Upper lobe of right lung (tissue), 1 donor: ENCODE measurements at regions not wholly inside any gene's neighbourhood (a gene's known extent, or its start where the extent isn't known, plus 50 kb on each side); places are given as distances from the start of the nearest gene placed in this dataset.

Source experiments
- ATAC-seq: fragments of 200-7000 bp; cut with Tn5 transposase; one replicate; pipeline ENCODE4 v1.9.1; 2020; ENCODE audit warnings: mild to moderate bottlenecking, moderate library complexity
- DNase-seq: peaks from one replicate; pipeline ENCODE4 v3.0.0-alpha.2; 2020
- H3K27ac ChIP-seq: fragments of 200-600 bp; one replicate; pipeline ENCODE4 v1.8.0; 2022
- H3K27me3 ChIP-seq: fragments of 200-600 bp; one replicate; pipeline ENCODE4 v1.8.0; 2022; ENCODE audit warnings: mild to moderate bottlenecking
- H3K36me3 ChIP-seq: fragments of 200-600 bp; one replicate; pipeline ENCODE4 v1.8.0; 2022
- H3K4me1 ChIP-seq: fragments of 200-600 bp; one replicate; pipeline ENCODE4 v1.8.0; 2022
- H3K4me3 ChIP-seq: fragments of 200-600 bp; one replicate; pipeline ENCODE4 v1.8.0; 2022; ENCODE audit warnings: mild to moderate bottlenecking
- H3K9me3 ChIP-seq: fragments of 200-600 bp; one replicate; pipeline ENCODE4 v1.8.0; 2022
- CTCF ChIP-seq: fragments of 200-600 bp; IDR thresholded peaks from one replicate; pipeline ENCODE4 v1.8.0; 2022; ENCODE audit warnings: antibody characterized with exemption
- intact Hi-C: fragments of 100-400 bp; cut with DNase I; formaldehyde crosslinking; loops from one replicate; pipeline ENCODE4 v1.11.0; 2022
- donor health status: DM: no; HTN: yes; CAD: no; lungs with severe emphysema.

GRCh38 chr12:90321369-90321768 is 612.7 kb upstream of the ATP2B1 start:
- DNase-seq (no peak), ATAC-seq (no peak)
- H3K27me3 ChIP-seq: no peaks in the 10 kb centered on the region
- H3K9me3 ChIP-seq: no peaks in the 10 kb centered on the region
- no peaks in the 10 kb centered on the region for H3K36me3 ChIP-seq
- TF ChIP-seq CTCF: no peak
- intact Hi-C loops: no loop called here
- H3K4me3 ChIP-seq: no peak overlapping the region
- no peak overlapping the region for H3K27ac ChIP-seq
- no peaks in the 10 kb centered on the region for H3K4me1 ChIP-seq

GRCh38 chr12:90311561-90311960 is 602.9 kb upstream of the ATP2B1 start:
- TF ChIP-seq CTCF: no peak
- ATAC-seq: no peak
- intact Hi-C loops: no loop called here
- Histone ChIP-seq H3K36me3 (no peaks in the 10 kb centered on the region), H3K27me3 (no peaks in the 10 kb centered on the region), H3K4me1 (no peaks in the 10 kb centered on the region), H3K9me3 (no peaks in the 10 kb centered on the region), H3K27ac (no peak overlapping the region), H3K4me3 (no peak overlapping the region)
- DNase-seq: no peak

- no peak overlapping the region for H3K27ac ChIP-seq
- DNase-seq: no peak
- H3K9me3 ChIP-seq: no peaks in the 10 kb centered on the region
- no peaks in the 10 kb centered on the region for H3K4me1 ChIP-seq
- intact Hi-C loops: no loop called here
- no peak for TF ChIP-seq CTCF
- no peak overlapping the region for H3K4me3 ChIP-seq
- ATAC-seq: no peak
- H3K36me3 ChIP-seq: no peaks in the 10 kb centered on the region
- no peaks in the 10 kb centered on the region for H3K27me3 ChIP-seq
These were observed 596.7 kb upstream of the ATP2B1 start for GRCh38 chr12:90305379-90305778.

GRCh38 chr12:90304231-90304630 is 595.6 kb upstream of the ATP2B1 start:
- TF ChIP-seq CTCF: no peak
- H3K36me3 ChIP-seq: no peaks in the 10 kb centered on the region
- DNase-seq: no peak
- H3K4me3 ChIP-seq: no peak overlapping the region
- no peaks in the 10 kb centered on the region for H3K27me3 ChIP-seq
- H3K4me1 ChIP-seq: no peaks in the 10 kb centered on the region
- intact Hi-C loops: no loop called here
- no peak for ATAC-seq
- no peak overlapping the region for H3K27ac ChIP-seq
- no peaks in the 10 kb centered on the region for H3K9me3 ChIP-seq

GRCh38 chr12:90303771-90304170 is 595.1 kb upstream of the ATP2B1 start:
- no peak for TF ChIP-seq CTCF
- intact Hi-C loops: no loop called here
- Histone ChIP-seq H3K27ac (no peak overlapping the region), H3K27me3 (no peaks in the 10 kb centered on the region), H3K4me3 (no peak overlapping the region), H3K4me1 (no peaks in the 10 kb centered on the region), H3K36me3 (no peaks in the 10 kb centered on the region), H3K9me3 (no peaks in the 10 kb centered on the region)
- no peak for DNase-seq
- no peak for ATAC-seq

GRCh38 chr12:90301561-90302133 is 593.0 kb upstream of the ATP2B1 start:
- intact Hi-C loops: no loop called here
- no peak overlapping the region for H3K4me3 ChIP-seq
- H3K4me1 ChIP-seq: no peaks in the 10 kb centered on the region
- no peaks in the 10 kb centered on the region for H3K27me3 ChIP-seq
- no peak for TF ChIP-seq CTCF
- DNase-seq: no peak
- no peaks in the 10 kb centered on the region for H3K36me3 ChIP-seq
- H3K9me3 ChIP-seq: no peaks in the 10 kb centered on the region
- H3K27ac ChIP-seq: no peak overlapping the region
- no peak for ATAC-seq
